Lower leg skin (tissue), 4 donors: ENCODE measurements at regions not wholly inside any gene's neighbourhood (a gene's known extent, or its start where the extent isn't known, plus 50 kb on each side); places are given as distances from the start of the nearest gene placed in this dataset.

Experiments used
- DNase-seq, 2 donors: peaks; one replicate each; pipeline ENCODE4 v3.0.0-alpha.2; 2019; ENCODE audit warnings: low spot score in 2 of 2
- H3K4me3 ChIP-seq: fragments of 200-600 bp; sonication (generic); 2 replicates; pipeline ENCODE4 v1.5.1; 2017; ENCODE audit warnings: mild to moderate bottlenecking, low read depth; ENCODE audit not compliant: poor library complexity, severe bottlenecking
- POLR2A ChIP-seq, 2 donors: fragments of 450-650 bp; IDR thresholded peaks; one replicate each; pipeline ENCODE4 v1.6.1; 2016 to 2017; ENCODE audit warnings: antibody characterized with exemption in 2 of 2, mild to moderate bottlenecking in 1 of 2, moderate library complexity in 1 of 2
- WGBS, 2 donors: methylation state at CpG; one replicate each; pipeline ENCODE4 v1.1.5; 2018; 5-methylcytosine and 5-hydroxymethylcytosine counted together
- intact Hi-C: fragments of 100-400 bp; cut with DNase I; formaldehyde crosslinking; loops from one replicate; pipeline ENCODE4 v1.15.0; 2023; ENCODE audit warnings: low total_unique reads
- TF ChIP-seq, protein P1 (sequence below), 3 donors: fragments of 450-650 bp; IDR thresholded peaks; one replicate each; pipeline ENCODE4 v1.5.1; 2016; ENCODE audit warnings: antibody characterized with exemption in 3 of 3, mild to moderate bottlenecking in 3 of 3, moderate library complexity in 2 of 3

DNA sequence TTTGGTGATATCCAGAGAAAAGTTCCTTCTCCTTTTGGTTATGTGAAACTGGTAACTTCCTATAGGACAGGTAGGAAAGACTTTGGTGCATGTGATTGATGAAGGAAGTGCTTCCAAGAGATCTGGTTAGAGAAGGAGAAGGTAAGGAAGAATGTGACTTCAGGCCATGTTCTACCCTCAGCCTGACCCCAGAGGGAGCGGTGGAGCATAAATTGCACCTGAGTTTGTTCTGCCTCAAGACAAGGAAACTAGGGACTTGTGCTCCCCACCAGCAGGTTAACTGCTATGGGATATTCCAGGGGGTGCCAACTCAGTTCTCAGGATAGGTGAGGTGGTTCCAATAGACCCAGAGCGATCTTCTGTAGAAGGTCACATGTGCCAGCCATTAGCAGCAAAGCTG lies 299.3 kb upstream of the XYLT1 start:
- 88 to 90% methylated on average over 2 of the region's 2 CpGs for WGBS, 2 donors
- intact Hi-C loops, result no loop called here
- H3K4me3 ChIP-seq, result no peak overlapping the region
- no peak for DNase-seq
- TF ChIP-seq, protein P1, sequence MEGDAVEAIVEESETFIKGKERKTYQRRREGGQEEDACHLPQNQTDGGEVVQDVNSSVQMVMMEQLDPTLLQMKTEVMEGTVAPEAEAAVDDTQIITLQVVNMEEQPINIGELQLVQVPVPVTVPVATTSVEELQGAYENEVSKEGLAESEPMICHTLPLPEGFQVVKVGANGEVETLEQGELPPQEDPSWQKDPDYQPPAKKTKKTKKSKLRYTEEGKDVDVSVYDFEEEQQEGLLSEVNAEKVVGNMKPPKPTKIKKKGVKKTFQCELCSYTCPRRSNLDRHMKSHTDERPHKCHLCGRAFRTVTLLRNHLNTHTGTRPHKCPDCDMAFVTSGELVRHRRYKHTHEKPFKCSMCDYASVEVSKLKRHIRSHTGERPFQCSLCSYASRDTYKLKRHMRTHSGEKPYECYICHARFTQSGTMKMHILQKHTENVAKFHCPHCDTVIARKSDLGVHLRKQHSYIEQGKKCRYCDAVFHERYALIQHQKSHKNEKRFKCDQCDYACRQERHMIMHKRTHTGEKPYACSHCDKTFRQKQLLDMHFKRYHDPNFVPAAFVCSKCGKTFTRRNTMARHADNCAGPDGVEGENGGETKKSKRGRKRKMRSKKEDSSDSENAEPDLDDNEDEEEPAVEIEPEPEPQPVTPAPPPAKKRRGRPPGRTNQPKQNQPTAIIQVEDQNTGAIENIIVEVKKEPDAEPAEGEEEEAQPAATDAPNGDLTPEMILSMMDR (IDR thresholded peaks at IDR 0.05), result no peak
- no peak for TF ChIP-seq POLR2A (IDR thresholded peaks at IDR 0.05)

DNA sequence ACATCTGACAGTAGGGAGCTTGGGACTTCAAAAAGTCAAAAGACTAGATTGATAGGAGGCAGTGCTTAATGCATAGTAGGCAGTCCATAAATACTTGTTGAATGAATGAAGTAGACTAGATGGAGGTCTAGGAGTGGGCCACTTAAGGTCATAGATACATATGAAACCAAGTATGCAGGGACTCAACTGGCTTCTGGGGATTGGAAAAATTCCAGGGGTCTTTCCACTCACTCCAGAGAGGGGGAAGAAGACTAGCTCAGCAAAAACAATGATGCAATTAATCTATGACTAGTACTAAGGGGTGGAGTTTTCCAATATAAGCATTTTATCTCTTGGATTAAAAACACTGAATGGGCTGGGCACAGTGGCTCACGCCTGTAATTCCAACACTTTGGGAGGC lies 298.3 kb upstream of the XYLT1 start:
- no peak for DNase-seq
- no peak overlapping the region for H3K4me3 ChIP-seq
- WGBS, 2 donors, result 81 to 86% methylated on average over 1 of the region's 1 CpG
- TF ChIP-seq, protein P1 (IDR thresholded peaks at IDR 0.05), result no peak
- no peak for TF ChIP-seq POLR2A (IDR thresholded peaks at IDR 0.05)
- intact Hi-C loops, result no loop called here

GRCh38 chr16:17768257-17768656 lies 297.5 kb upstream of the XYLT1 start:
- intact Hi-C loops, result no loop called here
- no peak overlapping the region for H3K4me3 ChIP-seq
- DNase-seq, result no peak
- 13 to 14% methylated on average over 1 of the region's 1 CpG for WGBS, 2 donors
- TF ChIP-seq, protein P1 (IDR thresholded peaks at IDR 0.05), result no peak
- TF ChIP-seq POLR2A (IDR thresholded peaks at IDR 0.05), result no peak

DNA sequence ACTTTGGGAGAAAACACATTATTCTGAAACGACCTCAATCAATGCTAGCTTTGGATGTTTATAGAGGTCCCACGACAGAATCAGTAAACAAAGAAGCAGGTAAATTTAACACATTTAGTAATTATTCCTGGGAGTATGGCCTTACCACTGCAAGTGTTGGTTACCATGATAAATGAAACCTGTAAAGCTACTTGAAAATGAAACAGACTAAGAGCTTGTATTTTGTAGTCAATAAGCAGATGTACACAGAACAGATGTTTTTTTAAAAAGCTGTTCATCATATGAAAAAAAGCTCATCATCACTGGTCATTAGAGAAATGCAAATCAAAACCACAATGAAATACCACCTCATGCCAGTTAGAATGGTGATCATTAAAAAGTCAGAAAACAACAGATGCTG lies 295.3 kb upstream of the XYLT1 start:
- DNase-seq, result no peak
- 41 to 59% methylated on average over 2 of the region's 2 CpGs for WGBS, 2 donors
- intact Hi-C loops, result no loop called here
- H3K4me3 ChIP-seq, result no peak overlapping the region
- TF ChIP-seq, protein P1 (IDR thresholded peaks at IDR 0.05), result no peak
- TF ChIP-seq POLR2A (IDR thresholded peaks at IDR 0.05), result no peak

GRCh38 chr16:17759451-17760390 lies 289.0 kb upstream of the XYLT1 start:
- H3K4me3 ChIP-seq, result no peak overlapping the region
- no peak for DNase-seq
- 28 to 38% methylated on average over 9 of the region's 9 CpGs for WGBS, 2 donors
- intact Hi-C loops, result no loop called here
- TF ChIP-seq, protein P1 (IDR thresholded peaks at IDR 0.05), result no peak
- no peak for TF ChIP-seq POLR2A (IDR thresholded peaks at IDR 0.05)
